Progenitor cell of endocrine pancreas (in vitro differentiated cells): ENCODE measurements at regions not wholly inside any gene's neighbourhood (a gene's known extent, or its start where the extent isn't known, plus 50 kb on each side); places are given as distances from the start of the nearest gene placed in this dataset.
"Not testable (repeated sequence)": the region's sequence is repeated elsewhere in the genome, so short reads cannot be mapped to it uniquely, and the experiment has no call there.

Experiments
- DNase-seq: peaks from one replicate; pipeline ENCODE4 v3.0.0; 2021; ENCODE audit warnings: low spot score; ENCODE audit not compliant: unreplicated experiment
- H3K27ac Mint-ChIP-seq: 2 replicates; pipeline ENCODE4 v1.8.0; 2021; ENCODE audit warnings: mild to moderate bottlenecking, moderate library complexity, mixed read lengths
- H3K27me3 Mint-ChIP-seq: 2 replicates; pipeline ENCODE4 v1.8.0; 2021; ENCODE audit warnings: mixed read lengths
- H3K36me3 Mint-ChIP-seq: 2 replicates; pipeline ENCODE4 v1.8.0; 2022; ENCODE audit warnings: mixed read lengths; ENCODE audit not compliant: insufficient read depth
- H3K4me1 Mint-ChIP-seq: 2 replicates; pipeline ENCODE4 v1.8.0; 2021; ENCODE audit warnings: low read depth, mixed read lengths
- H3K4me3 Mint-ChIP-seq: 2 replicates; pipeline ENCODE4 v1.8.0; 2021; ENCODE audit warnings: low read depth, mild to moderate bottlenecking, moderate library complexity, mixed read lengths
- H3K9me3 Mint-ChIP-seq: 2 replicates; pipeline ENCODE4 v1.8.0; 2021; ENCODE audit warnings: low read depth, mixed read lengths
- TF ChIP-seq, protein P1 (sequence below): fragments of 200-600 bp; sonication (generic); IDR thresholded peaks from one replicate; pipeline ENCODE4 v1.5.0; 2021; ENCODE audit warnings: antibody characterized with exemption, mild to moderate bottlenecking; ENCODE audit not compliant: unreplicated experiment

DNA sequence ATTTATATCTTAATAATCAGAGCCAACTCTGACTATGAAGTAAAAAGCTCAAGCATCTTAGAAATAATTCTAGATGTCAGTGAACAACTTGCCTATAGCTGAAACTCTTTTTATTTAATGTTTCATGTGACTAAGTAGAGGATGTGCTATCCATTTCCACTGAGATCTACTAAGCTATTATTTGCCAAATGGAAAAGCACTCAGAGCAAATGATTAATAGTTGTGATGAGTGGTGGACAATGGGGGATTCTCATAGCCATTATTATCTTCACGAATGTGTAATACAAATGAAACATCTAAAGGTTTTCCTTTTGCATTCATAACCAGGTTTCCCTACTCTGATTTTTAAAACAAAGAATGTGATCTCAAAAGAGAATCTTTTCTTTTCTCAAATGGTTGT, 126.6 kb upstream of the GNAI1 start:
- DNase-seq, result no peak
- no peaks in the 10 kb centered on the region for H3K27me3 Mint-ChIP-seq
- H3K9me3 Mint-ChIP-seq, result peaks cover 4% of the 10 kb centered on the region
- TF ChIP-seq, protein P1, sequence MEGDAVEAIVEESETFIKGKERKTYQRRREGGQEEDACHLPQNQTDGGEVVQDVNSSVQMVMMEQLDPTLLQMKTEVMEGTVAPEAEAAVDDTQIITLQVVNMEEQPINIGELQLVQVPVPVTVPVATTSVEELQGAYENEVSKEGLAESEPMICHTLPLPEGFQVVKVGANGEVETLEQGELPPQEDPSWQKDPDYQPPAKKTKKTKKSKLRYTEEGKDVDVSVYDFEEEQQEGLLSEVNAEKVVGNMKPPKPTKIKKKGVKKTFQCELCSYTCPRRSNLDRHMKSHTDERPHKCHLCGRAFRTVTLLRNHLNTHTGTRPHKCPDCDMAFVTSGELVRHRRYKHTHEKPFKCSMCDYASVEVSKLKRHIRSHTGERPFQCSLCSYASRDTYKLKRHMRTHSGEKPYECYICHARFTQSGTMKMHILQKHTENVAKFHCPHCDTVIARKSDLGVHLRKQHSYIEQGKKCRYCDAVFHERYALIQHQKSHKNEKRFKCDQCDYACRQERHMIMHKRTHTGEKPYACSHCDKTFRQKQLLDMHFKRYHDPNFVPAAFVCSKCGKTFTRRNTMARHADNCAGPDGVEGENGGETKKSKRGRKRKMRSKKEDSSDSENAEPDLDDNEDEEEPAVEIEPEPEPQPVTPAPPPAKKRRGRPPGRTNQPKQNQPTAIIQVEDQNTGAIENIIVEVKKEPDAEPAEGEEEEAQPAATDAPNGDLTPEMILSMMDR, result no peak
- H3K27ac Mint-ChIP-seq, result no peak overlapping the region
- H3K36me3 Mint-ChIP-seq, result no peaks in the 10 kb centered on the region
- H3K4me3 Mint-ChIP-seq, result no peak overlapping the region
- peaks cover 2% of the 10 kb centered on the region for H3K4me1 Mint-ChIP-seq

DNA sequence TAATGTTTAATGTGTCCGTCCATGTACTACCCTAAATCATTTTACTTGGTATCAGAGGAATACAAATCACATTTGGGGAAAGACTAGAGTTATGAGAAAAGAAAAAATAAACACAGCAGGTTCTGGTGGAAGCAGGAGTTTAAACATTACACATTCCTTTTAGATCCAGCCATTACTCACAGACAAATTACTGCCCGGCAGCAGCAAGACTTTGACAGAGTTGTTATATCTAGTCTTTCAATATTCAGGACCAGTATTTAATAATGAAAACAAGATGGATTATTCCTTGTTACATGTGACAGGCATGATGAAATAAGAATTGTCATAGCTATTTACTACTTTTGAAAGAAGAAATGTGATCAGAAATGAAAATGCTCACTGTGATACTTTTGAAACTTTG, 131.8 kb upstream of the GNAI1 start:
- DNase-seq, result no peak
- H3K9me3 Mint-ChIP-seq, result no peaks in the 10 kb centered on the region
- H3K27ac Mint-ChIP-seq, result peak overlapping the region; percentile 72
- peaks cover 5% of the 10 kb centered on the region for H3K4me1 Mint-ChIP-seq
- no peaks in the 10 kb centered on the region for H3K27me3 Mint-ChIP-seq
- TF ChIP-seq, protein P1, result no peak
- H3K4me3 Mint-ChIP-seq, result no peak overlapping the region
- no peaks in the 10 kb centered on the region for H3K36me3 Mint-ChIP-seq

DNA sequence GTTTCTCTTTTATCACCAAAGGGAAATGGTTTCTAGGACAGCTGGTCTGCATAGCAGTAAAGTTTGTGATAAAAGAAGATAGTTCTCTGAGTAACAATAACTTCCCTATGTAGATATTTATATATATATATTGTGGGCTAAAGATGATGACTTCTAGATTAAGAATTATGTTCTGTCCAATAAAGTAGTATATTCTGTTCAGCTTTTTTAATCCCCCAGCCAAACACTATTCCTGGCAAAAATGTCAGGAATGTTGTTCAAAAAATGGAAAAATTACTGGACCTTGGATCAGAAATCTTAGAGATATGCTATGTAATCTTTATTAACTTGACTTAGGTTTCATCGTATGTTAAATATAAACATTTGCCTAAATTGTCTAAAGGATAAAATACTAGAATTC, 136.3 kb upstream of the GNAI1 start:
- TF ChIP-seq, protein P1, result no peak
- Mint-ChIP-seq H3K4me1 (peaks cover 5% of the 10 kb centered on the region), H3K36me3 (no peaks in the 10 kb centered on the region), H3K27me3 (no peaks in the 10 kb centered on the region), H3K27ac (no peak overlapping the region), H3K9me3 (no peaks in the 10 kb centered on the region), H3K4me3 (no peak overlapping the region)
- DNase-seq, result no peak

DNA sequence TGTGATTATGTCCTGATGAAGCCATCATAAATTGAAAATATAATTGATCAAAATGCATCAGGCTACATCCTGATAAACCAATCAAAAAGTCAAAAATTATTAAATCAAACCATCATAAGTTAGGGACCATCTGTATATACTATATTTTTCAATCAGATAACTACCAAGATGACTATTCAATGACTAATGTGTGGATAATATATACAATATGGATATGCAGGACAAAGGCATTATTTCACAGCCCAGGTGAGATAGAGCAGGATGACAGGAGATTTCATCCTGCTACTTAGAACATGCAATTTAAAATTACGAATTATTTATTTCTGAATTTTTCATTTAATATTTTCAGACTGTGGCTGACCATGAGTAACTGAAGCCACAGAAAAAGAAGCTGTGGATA, 137.3 kb upstream of the GNAI1 start:
- H3K4me3 Mint-ChIP-seq, result no peak overlapping the region

DNA sequence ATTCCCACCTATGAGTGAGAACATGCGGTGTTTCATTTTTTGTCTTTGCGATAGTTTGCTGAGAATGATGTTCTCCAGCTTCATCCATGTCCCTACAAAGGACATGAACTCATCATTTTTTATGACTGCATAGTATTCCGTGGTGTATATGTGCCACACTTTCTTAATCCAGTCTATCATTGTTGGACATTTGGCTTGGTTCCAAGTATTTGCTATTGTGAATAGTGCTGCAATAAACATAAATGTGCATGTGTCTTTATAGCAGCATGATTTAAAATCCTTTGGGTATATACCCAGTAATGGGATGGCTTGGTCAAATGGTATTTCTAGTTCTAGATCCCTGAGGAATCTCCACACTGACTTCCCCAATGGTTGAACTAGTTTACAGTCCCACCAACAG, 138.9 kb upstream of the GNAI1 start:
- H3K27ac Mint-ChIP-seq, H3K36me3 Mint-ChIP-seq, H3K4me1 Mint-ChIP-seq, H3K27me3 Mint-ChIP-seq, DNase-seq, H3K4me3 Mint-ChIP-seq, H3K9me3 Mint-ChIP-seq: not testable (repeated sequence)

More for the DNA sequence above, 137.3 kb upstream of the GNAI1 start:
- Mint-ChIP-seq H3K9me3 (no peaks in the 10 kb centered on the region), H3K27me3 (no peaks in the 10 kb centered on the region), H3K27ac (no peak overlapping the region), H3K36me3 (no peaks in the 10 kb centered on the region), H3K4me1 (no peaks in the 10 kb centered on the region)
- no peak for DNase-seq
- TF ChIP-seq, protein P1, result no peak

DNA sequence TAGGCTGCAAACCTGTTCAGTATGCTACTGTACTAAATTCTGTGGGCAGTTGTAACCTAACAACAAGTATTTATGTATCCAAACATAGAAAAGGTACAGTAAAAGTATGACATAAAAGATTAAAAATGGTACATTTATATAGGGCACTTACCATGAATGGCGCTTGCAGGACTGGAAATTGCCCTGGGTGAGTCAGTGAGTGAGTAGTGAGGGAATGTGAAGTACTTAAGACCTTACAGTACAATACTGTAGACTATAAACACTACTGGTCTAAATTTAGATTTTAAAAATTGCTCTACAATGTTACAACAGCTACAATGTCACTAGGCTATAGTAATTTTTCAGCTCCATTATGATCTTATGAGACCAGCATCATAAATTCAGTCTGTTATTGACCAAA, 146.0 kb upstream of the GNAI1 start:
- no peaks in the 10 kb centered on the region for H3K36me3 Mint-ChIP-seq
- no peak overlapping the region for H3K27ac Mint-ChIP-seq
- no peak overlapping the region for H3K4me3 Mint-ChIP-seq
- no peaks in the 10 kb centered on the region for H3K4me1 Mint-ChIP-seq
- H3K9me3 Mint-ChIP-seq, result no peaks in the 10 kb centered on the region
- TF ChIP-seq, protein P1, result no peak
- H3K27me3 Mint-ChIP-seq, result no peaks in the 10 kb centered on the region
- DNase-seq, result no peak
